ENCODE measurements at regions not wholly inside any gene's neighbourhood (a gene's known extent, or its start where the extent isn't known, plus 50 kb on each side); places are given as distances from the start of the nearest gene placed in this dataset.

DNA sequence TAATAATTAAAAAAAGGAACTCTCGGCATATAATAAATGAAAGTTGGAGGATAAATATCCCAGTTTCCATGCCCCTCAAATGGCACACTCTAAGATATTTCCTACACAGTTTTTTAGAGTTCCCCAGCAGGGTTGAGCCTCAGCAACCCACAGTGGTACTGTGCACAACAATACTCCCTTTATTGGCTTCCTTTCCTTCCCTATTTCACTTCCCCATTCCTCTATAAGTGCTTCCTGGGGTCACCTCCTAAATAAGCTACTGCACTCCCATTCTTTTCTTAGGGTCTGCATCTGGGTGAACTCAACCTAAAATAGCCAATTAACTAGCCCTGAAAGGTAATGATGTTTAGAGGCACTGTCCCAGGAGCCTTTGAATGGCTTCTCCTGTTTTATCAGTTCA, 76.4 kb upstream of the NHS start:
- 55% methylated on average over 1 of the region's 1 CpG for WGBS (ENCODE audit: low lambda C conversion rate)
- H3K4me3 ChIP-seq (ENCODE audit: low read depth in 2 of 2, low read length in 1 of 2): no peak overlapping the region
- TF ChIP-seq RXRA (IDR thresholded peaks at IDR 0.05; ENCODE audit: borderline replicate concordance, low read depth) (no peak), JUND (IDR thresholded peaks at IDR 0.05) (no peak), SMC3 (IDR thresholded peaks at IDR 0.05; ENCODE audit: low read depth, low read length) (no peak)

DNA sequence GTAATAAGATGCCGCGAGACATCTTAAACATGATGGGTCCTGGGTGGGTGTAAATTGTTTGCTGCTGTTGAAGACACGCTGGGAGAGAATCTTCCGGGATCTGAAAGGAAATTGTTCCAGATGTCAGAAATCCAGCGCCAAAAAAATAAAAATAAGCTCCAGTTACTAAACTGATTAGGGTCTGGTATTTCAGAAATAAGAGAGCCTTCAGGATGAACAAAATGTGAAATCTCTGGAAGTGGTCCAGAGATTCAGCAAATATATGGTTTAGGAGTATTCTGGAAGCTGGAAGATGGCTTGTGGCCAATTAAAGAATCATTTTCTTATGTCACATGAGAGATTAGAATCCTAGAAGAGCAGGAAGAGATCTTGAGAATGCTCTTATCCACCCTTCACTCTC, 75.8 kb upstream of the NHS start:
- no peaks in the 10 kb centered on the region for H3K9me3 ChIP-seq
- no peak for DNase-seq
- 34% methylated on average over 5 of the region's 5 CpGs for WGBS (ENCODE audit: low lambda C conversion rate)
- no peaks in the 10 kb centered on the region for H3K27me3 ChIP-seq (ENCODE audit: insufficient read depth)
- no peak for TF ChIP-seq GATA2 (CRISPR knock-in tag; IDR thresholded peaks at IDR 0.05)
- TF ChIP-seq MEF2A (IDR thresholded peaks at IDR 0.05; ENCODE audit: borderline replicate concordance, low read depth): no peak
- no peak for TF ChIP-seq RXRA (IDR thresholded peaks at IDR 0.05; ENCODE audit: borderline replicate concordance, low read depth)
- TF ChIP-seq, protein P1, sequence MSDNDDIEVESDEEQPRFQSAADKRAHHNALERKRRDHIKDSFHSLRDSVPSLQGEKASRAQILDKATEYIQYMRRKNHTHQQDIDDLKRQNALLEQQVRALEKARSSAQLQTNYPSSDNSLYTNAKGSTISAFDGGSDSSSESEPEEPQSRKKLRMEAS (IDR thresholded peaks at IDR 0.05; ENCODE audit: low read depth): no peak
- no peak for TF ChIP-seq EP300 (IDR thresholded peaks at IDR 0.05; ENCODE audit: borderline replicate concordance in 1 of 2, low read depth in 1 of 2, low read length in 1 of 2)
- TF ChIP-seq EZH2phosphoT487 (IDR thresholded peaks at IDR 0.05; ENCODE audit: borderline replicate concordance, low read depth): no peak
- no peak for TF ChIP-seq POLR2AphosphoS5 (IDR thresholded peaks at IDR 0.05; ENCODE audit: low read depth, low read length)
- no peak for TF ChIP-seq FOXM1 (IDR thresholded peaks at IDR 0.05; ENCODE audit: low read depth)
- TF ChIP-seq, protein P2, sequence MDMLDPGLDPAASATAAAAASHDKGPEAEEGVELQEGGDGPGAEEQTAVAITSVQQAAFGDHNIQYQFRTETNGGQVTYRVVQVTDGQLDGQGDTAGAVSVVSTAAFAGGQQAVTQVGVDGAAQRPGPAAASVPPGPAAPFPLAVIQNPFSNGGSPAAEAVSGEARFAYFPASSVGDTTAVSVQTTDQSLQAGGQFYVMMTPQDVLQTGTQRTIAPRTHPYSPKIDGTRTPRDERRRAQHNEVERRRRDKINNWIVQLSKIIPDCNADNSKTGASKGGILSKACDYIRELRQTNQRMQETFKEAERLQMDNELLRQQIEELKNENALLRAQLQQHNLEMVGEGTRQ (IDR thresholded peaks at IDR 0.05; ENCODE audit: borderline replicate concordance, low read depth, low read length): no peak
- TF ChIP-seq, protein P3, sequence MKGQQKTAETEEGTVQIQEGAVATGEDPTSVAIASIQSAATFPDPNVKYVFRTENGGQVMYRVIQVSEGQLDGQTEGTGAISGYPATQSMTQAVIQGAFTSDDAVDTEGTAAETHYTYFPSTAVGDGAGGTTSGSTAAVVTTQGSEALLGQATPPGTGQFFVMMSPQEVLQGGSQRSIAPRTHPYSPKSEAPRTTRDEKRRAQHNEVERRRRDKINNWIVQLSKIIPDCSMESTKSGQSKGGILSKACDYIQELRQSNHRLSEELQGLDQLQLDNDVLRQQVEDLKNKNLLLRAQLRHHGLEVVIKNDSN (IDR thresholded peaks at IDR 0.05; ENCODE audit: borderline replicate concordance, low read depth): no peak
- TF ChIP-seq GABPA (IDR thresholded peaks at IDR 0.05; ENCODE audit: low read depth): no peak
- TF ChIP-seq MXI1 (IDR thresholded peaks at IDR 0.05; ENCODE audit: low read depth, low read length): no peak
- TF ChIP-seq FOXJ3 (CRISPR knock-in tag; IDR thresholded peaks at IDR 0.05): no peak
- TF ChIP-seq SIN3A (IDR thresholded peaks at IDR 0.05; ENCODE audit: borderline replicate concordance, low read depth, low read length): no peak
- TF ChIP-seq YY1 (IDR thresholded peaks at IDR 0.05; ENCODE audit: low read depth): no peak
- TF ChIP-seq, protein P4, sequence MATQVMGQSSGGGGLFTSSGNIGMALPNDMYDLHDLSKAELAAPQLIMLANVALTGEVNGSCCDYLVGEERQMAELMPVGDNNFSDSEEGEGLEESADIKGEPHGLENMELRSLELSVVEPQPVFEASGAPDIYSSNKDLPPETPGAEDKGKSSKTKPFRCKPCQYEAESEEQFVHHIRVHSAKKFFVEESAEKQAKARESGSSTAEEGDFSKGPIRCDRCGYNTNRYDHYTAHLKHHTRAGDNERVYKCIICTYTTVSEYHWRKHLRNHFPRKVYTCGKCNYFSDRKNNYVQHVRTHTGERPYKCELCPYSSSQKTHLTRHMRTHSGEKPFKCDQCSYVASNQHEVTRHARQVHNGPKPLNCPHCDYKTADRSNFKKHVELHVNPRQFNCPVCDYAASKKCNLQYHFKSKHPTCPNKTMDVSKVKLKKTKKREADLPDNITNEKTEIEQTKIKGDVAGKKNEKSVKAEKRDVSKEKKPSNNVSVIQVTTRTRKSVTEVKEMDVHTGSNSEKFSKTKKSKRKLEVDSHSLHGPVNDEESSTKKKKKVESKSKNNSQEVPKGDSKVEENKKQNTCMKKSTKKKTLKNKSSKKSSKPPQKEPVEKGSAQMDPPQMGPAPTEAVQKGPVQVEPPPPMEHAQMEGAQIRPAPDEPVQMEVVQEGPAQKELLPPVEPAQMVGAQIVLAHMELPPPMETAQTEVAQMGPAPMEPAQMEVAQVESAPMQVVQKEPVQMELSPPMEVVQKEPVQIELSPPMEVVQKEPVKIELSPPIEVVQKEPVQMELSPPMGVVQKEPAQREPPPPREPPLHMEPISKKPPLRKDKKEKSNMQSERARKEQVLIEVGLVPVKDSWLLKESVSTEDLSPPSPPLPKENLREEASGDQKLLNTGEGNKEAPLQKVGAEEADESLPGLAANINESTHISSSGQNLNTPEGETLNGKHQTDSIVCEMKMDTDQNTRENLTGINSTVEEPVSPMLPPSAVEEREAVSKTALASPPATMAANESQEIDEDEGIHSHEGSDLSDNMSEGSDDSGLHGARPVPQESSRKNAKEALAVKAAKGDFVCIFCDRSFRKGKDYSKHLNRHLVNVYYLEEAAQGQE (IDR thresholded peaks at IDR 0.05; ENCODE audit: low read depth, low read length): no peak
- H4K20me1 ChIP-seq (ENCODE audit: insufficient read depth): no peaks in the 10 kb centered on the region
- H3K36me3 ChIP-seq (replicated peaks in 1 of 2; ENCODE audit: control insufficient read depth in 1 of 2, insufficient read depth in 2 of 2, low read length in 1 of 2): no peaks in the 10 kb centered on the region
- no peaks in the 10 kb centered on the region for H3K79me2 ChIP-seq (ENCODE audit: insufficient read depth)
- no peaks in the 10 kb centered on the region for H3F3A ChIP-seq (replicated peaks; ENCODE audit: insufficient read depth)
- no peak overlapping the region for H3K27ac ChIP-seq (ENCODE audit: low read depth in 2 of 2, low read length in 1 of 2)
- H2AFZ ChIP-seq (ENCODE audit: low read depth): no peak overlapping the region; the same call in 1 of the 2 replicates
- H3K9ac ChIP-seq: no peak overlapping the region
- ChIA-PET POLR2A (no interaction called here), CTCF (no interaction called here)
- H3K9me2 ChIP-seq: no peaks in the 10 kb centered on the region
- no peaks in the 10 kb centered on the region for H3K4me1 ChIP-seq (ENCODE audit: control insufficient read depth in 1 of 2, insufficient read depth in 2 of 2, low read depth in 1 of 2, low read length in 1 of 2)
- H3K4me2 ChIP-seq: no peak overlapping the region
- no peak overlapping the region for H3K4me3 ChIP-seq (ENCODE audit: low read depth in 2 of 2, low read length in 1 of 2)

More for the DNA sequence above, 76.4 kb upstream of the NHS start:
- no peak for DNase-seq
- Histone ChIP-seq H3K36me3 (replicated peaks in 1 of 2; ENCODE audit: control insufficient read depth in 1 of 2, insufficient read depth in 2 of 2, low read length in 1 of 2) (no peaks in the 10 kb centered on the region), H3K27ac (ENCODE audit: low read depth in 2 of 2, low read length in 1 of 2) (no peak overlapping the region), H4K20me1 (ENCODE audit: insufficient read depth) (no peaks in the 10 kb centered on the region), H2AFZ (ENCODE audit: low read depth) (no peak overlapping the region), H3K9me3 (no peaks in the 10 kb centered on the region), H3K4me1 (ENCODE audit: control insufficient read depth in 1 of 2, insufficient read depth in 2 of 2, low read depth in 1 of 2, low read length in 1 of 2) (no peaks in the 10 kb centered on the region), H3K9me2 (no peaks in the 10 kb centered on the region), H3F3A (replicated peaks; ENCODE audit: insufficient read depth) (no peaks in the 10 kb centered on the region), H3K27me3 (ENCODE audit: insufficient read depth) (no peaks in the 10 kb centered on the region), H3K79me2 (ENCODE audit: insufficient read depth) (no peaks in the 10 kb centered on the region), H3K4me2 (no peak overlapping the region), H3K9ac (no peak overlapping the region)
- ChIA-PET CTCF (no interaction called here), POLR2A (no interaction called here)
